Spleen (tissue), 7 donors: ENCODE measurements at regions not wholly inside any gene's neighbourhood (a gene's known extent, or its start where the extent isn't known, plus 50 kb on each side); places are given as distances from the start of the nearest gene placed in this dataset.

Experiments
- POLR2A ChIP-seq, 3 donors: fragments of 450-650 bp; IDR thresholded peaks; one replicate each; pipeline ENCODE4 v1.5.1; 2017; ENCODE audit warnings: antibody characterized with exemption in 3 of 3, mild to moderate bottlenecking in 1 of 3
- TF ChIP-seq, protein P1 (sequence below), 11 experiments: fragments of 200-600 bp in 7 of 11; fragments of 450-650 bp in 4 of 11; sonication (generic) in 4 of 11; IDR thresholded peaks in 8 of 11; conservative IDR thresholded peaks in 3 of 11; 1 replicate in 7 of 11; 2 replicates in 4 of 11; pipeline versions ENCODE4 v1.4.0 to v1.8.0; 2016 to 2021; ENCODE audit warnings: antibody characterized with exemption in 11 of 11, inconsistent platforms in 4 of 11, mild to moderate bottlenecking in 1 of 11
- donor health status: DM: no; HTN: no; CAD: no; lungs with moderate emphysema.
- donor health status: DM: no; HTN: no; CAD: no.
- donor health status: DM: no; HTN: no; CAD: no.

DNA sequence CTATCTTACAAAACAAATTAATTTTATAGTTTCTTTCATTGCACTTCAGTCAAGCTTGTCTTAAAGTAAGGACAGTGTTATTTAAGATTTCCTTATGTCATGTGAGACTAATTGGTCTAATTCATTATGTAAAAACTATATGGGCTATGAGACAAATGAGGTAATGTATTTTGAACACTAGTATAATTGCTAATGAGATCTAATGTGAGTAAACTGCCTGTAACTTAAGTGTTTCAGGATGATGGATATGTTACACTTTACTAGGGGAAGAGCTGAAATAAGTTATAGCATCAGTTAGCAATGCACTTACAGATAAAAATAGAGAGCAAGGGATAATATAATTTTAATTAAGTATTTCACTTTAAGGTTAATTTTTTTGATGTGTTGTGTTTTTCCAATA, 386.3 kb upstream of the MAP3K7 start:
- TF ChIP-seq, protein P1, sequence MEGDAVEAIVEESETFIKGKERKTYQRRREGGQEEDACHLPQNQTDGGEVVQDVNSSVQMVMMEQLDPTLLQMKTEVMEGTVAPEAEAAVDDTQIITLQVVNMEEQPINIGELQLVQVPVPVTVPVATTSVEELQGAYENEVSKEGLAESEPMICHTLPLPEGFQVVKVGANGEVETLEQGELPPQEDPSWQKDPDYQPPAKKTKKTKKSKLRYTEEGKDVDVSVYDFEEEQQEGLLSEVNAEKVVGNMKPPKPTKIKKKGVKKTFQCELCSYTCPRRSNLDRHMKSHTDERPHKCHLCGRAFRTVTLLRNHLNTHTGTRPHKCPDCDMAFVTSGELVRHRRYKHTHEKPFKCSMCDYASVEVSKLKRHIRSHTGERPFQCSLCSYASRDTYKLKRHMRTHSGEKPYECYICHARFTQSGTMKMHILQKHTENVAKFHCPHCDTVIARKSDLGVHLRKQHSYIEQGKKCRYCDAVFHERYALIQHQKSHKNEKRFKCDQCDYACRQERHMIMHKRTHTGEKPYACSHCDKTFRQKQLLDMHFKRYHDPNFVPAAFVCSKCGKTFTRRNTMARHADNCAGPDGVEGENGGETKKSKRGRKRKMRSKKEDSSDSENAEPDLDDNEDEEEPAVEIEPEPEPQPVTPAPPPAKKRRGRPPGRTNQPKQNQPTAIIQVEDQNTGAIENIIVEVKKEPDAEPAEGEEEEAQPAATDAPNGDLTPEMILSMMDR (IDR thresholded peaks at IDR 0.05 in 8 of 11, conservative IDR thresholded peaks at IDR 0.05 in 3 of 11) = no peak
- TF ChIP-seq POLR2A (IDR thresholded peaks at IDR 0.05) = no peak
